HG02678 (cell line): ENCODE measurements at regions not wholly inside any gene's neighbourhood (a gene's known extent, or its start where the extent isn't known, plus 50 kb on each side); places are given as distances from the start of the nearest gene placed in this dataset.

Source experiments
- ATAC-seq: cut with Tn5 transposase; IDR thresholded peaks from one replicate; pipeline ENCODE4 v1.9.1; 2021; ENCODE audit warnings: mild to moderate bottlenecking, moderate library complexity; ENCODE audit not compliant: unreplicated experiment

DNA sequence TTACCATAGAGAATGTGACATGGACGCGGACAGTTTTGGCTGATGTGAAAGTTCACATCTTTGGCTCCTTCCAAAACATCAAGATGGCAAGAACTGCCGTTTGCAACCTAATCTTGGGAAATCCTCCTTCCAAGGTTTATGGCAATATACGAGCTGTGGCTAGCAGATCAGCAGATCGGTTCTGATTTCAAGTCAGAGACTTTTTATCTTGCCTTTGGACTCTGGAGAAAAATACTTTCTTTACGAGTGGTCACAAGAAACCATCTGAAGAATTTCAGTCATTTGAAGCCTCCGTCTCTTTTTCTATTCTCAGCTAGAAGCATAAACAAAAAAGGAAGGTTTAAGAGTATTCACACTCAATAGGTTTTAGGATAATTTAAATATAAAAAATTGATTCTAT is 153.5 kb upstream of the MEIS2 start:
- ATAC-seq: no peak

DNA sequence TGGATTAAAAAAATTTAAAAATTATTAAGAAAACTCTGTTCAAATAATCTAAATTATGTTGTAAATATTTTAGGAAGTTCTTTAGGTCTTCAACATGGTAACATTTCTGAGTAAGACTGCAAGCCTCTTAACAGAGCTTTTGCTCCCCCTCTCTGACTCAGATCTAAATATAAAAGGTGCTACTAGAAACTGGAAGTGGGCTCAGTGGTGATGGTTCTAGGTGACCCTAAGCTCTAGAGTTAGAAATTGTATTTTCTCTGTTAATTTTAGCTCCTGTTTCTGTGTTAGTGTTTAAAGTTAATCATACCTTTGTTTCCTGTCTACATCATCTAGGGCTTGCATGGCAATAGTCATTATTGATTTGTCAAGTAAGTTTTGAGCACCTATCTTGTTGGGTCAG is 159.9 kb upstream of the MEIS2 start:
- ATAC-seq: no peak

GRCh38 chr15:37261685-37262084 is 161.3 kb upstream of the MEIS2 start:
- no peak for ATAC-seq

GRCh38 chr15:37262922-37263608 is 162.7 kb upstream of the MEIS2 start:
- no peak for ATAC-seq

DNA sequence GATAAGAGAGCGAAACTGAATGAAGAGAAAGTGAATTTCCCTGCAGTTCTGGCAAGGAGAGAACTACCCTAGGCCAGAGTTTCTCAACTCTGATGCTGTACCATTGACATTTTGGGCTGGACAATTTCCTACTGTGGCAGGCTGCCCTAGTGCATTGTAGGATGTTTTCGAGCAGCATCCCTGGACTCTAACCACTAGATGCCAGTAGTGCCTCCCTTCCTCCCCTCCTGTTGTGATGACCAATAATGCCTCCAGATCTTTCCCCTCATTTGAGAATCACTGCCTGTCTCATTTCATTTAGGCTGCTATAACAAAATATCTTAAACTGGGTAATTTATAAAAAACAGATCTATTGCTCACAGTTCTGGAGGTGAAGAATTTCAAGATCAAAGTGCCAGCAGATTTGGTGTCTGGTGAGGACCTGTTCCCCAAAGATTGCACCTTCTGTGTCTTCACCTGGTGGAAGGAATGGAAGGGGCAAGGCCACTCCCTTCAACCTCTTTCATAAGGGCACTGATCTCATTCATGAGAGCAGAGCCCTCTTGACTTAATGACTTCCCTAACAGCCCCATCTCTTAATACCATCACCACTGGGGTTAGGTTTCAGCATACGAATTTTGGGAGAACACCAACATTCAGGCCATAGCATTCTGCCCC is 188.9 kb upstream of the MEIS2 start:
- no peak for ATAC-seq

DNA sequence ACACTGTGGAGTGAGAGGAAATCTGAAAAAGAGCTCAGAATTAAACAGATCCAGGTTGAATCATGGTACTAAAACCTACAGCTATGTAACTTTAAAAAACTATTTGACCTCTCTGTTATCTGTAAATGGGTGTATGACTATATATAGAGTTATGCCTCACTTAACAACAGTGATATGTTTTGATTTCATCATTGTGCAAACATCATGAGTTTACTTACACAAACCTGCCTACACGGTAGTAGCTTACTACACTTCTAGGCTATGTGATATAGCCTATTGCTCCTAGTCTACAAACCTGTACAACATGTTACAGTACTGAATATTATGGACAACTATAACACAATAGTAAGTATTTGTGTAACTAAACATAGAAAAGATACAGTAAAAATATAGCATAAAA is 191.6 kb upstream of the MEIS2 start:
- ATAC-seq: no peak

DNA sequence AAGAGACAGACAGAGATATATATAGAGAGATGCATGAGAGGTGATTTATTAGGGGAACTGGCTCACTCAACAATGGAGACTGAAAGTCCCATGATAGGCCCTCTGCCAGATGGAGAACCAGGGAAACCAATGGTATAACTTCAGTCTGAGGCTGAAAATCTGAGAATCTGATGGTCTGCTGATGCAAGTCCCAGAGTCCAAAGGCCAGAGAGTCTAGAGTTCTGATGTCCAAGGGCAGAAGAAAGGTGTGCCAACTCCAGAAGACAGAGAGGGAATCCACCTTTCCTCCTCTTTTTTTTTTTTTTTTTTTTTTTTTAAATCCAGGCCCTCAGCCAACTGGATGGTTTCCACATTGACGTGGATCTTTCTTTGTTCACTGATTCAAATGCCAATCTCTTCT is 197.9 kb upstream of the MEIS2 start:
- no peak for ATAC-seq

DNA sequence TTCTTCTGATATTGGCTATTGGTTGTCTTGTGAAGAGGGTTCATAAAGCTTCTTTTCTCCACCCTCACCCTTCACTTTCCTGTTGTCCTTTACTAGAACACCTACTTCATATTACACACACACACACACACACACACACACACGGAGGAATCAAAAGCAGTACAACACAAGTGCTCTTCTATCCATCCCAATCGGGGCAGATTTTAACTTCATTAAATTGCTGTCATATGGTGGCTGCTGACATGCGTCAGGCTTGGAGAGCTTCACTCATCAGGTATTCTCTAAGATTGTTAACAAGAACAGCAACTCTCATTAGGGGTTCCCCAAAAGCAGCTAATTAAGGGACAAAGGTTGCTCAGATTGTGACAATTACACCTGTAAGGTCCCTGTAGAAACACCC is 239.1 kb upstream of the MEIS2 start:
- no peak for ATAC-seq

DNA sequence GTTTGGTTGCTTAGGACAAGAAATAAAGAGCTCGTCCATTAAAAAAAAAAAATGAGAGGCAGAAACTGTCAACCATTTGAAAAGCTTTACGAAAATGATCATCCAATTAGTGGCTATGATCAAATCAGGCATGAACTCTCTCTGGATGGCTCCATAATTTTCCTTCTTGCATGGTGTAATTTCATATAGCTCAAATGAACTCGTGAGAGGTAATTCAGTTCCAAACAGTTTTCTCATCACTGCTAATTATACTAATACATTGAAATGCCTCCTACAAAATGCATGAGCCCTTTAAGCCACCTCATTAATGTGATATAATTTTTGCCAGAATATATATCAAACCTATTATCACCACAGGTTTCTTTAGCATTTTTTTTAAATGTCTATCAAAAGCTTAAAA is 239.5 kb upstream of the MEIS2 start:
- no peak for ATAC-seq

DNA sequence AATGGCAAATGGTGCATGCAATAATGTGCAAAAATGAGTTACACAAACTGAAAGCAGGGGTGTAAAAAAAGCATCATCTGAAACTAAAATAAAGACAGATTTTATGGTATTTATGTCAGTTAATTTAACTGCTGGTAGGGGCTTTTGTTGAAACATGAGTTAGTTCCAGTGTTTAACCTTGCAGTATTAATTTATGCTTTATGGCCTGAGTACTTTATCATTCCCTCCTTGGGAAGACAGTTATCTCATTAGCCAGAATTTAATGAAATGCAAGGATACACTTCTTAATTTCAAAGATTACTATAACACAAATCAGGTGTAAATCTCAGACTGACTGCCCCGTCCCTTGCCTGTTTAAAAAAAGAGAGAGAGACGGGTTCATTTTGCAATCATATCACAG is 240.1 kb upstream of the MEIS2 start:
- no peak for ATAC-seq

DNA sequence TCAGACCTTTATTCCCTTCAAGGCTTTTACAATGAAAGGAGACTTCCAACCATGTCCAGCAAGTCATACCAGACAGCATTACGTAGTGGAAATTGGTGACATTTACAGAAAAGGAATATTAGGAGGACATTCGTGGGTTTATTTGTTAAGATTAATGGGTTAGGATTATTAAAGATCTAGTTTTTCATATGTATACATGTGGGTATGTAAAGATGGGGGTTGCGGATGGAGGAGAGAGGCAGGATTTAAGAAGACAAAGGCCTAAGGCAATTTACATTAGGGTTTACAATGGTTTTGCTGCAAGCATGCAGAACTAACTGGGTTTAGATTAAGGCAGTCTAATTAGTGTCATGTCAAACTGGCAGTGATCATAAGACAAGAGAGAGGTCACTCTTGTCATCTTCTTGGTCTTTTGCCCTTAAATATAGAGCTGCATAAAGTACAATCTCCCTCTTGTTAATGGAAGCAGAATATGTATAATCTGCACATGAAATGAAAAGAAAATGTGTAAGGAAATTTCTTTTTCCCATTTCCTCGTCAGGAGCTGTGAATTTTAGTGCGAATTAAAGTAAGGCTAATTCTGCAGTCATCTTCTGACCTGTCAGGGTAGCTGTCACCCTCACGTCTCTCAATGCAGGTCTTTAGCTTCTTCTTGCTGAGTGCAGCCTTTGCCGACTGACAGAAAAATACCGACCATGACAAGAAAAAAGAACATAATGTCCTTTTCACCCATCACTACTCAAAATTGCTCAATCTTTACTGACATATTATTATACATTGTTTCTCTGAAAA is 258.9 kb upstream of the MEIS2 start:
- ATAC-seq: no peak

DNA sequence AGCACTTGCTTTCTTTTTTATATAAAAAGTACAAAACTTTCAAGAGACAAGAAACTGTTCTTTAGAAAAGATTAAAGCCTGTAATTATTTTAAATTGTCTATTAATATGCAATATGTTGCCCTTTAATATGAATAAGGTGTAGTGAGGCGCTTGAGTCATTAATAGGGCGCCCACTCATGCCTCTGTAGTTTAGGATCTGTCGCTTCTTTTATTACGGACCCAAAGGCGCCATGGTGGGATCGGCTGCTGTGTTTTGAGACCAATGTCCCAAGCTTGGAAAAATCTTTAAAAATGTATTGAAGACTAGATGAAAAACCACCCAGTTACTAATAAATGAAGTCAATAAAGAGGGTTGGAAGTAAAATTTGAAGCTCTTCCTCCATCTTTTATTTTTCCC is 259.5 kb upstream of the MEIS2 start:
- no peak for ATAC-seq

- no peak for ATAC-seq
These were observed 260.4 kb upstream of the MEIS2 start for GRCh38 chr15:37360724-37361123.

DNA sequence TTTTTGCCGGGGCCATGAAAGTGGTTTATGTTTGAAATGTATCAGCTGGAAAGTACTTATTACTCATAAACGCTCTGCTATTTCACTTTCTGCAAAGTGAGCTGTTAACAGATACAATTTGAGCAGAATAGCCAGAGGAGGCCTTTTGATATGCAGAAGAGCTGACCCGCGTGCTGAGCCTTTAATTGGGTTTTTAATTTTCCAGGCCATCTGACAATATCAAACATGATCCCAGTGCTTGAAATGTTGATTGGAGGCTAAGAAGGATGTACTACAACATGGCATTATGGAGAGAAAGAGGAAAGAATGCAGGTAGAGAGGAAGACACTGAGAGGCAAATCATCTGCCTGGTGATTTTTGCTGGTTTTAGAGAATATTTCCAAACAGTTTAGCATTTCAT is 261.3 kb upstream of the MEIS2 start:
- ATAC-seq: no peak

GRCh38 chr15:37362414-37362813 is 262.1 kb upstream of the MEIS2 start:
- no peak for ATAC-seq

GRCh38 chr15:37368961-37369360 is 268.6 kb upstream of the MEIS2 start:
- ATAC-seq: no peak

DNA sequence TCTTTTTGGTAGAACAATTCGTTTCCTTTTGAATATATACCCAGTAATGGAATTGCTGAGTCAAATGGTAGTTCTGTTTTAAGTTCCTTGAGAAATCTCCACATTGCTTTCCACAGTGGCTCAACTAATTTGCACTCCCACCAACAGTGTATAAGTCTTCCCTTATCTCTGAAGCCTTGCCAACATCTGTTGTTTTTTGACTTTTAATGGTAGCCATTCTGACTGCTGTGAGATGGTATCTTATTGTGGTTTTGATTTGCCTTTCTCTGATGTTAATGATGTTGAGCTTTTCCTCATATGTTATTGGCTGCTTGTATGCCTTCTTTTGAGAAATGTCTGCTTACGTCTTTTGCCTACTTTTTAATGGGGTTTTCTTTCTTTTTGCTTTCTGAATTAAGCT is 270.6 kb upstream of the MEIS2 start:
- no peak for ATAC-seq

DNA sequence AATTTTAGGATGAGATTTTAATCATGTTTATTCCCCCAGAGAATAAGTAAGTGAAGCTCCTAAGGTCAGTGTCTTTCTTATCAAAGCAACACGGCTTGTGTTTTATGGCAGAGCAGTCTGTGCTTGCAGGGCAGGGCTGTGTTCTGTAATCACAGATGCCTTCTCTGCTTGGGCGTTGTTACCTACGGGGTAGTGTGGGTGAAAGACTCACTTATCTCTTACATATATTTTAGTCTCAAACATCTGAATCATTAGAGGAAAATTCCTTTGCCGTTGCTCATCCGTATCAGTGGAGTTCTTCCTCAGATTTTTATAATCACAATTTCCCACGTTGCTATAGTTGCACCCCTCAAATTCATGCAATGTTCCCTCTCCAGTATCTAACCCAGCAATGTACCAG is 271.7 kb upstream of the MEIS2 start:
- no peak for ATAC-seq

- ATAC-seq: no peak
These were observed 275.2 kb upstream of the MEIS2 start for GRCh38 chr15:37375519-37375918.

- no peak for ATAC-seq
These were observed 277.1 kb upstream of the MEIS2 start for GRCh38 chr15:37377428-37377827.

- no peak for ATAC-seq
These were observed 294.2 kb upstream of the MEIS2 start for GRCh38 chr15:37394402-37395099.

DNA sequence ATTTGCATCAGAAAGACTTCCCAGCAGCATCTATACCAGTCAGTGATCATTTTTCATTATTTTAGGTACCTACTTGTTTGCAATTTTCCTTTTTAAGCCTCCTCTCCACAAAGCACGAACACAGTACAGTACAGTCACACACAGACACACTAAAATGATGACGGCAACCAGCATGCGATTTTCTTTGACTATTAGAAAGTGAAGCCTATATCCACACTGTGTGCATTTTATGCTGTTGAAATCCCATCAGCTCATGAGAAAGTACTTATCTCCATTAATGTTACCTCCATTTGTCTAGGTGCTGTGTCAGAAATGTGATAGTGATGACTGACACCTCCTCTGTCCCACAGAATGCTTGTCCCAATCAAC is 294.7 kb upstream of the MEIS2 start:
- ATAC-seq: no peak
